KMS-11 (cell line): ENCODE measurements at regions not wholly inside any gene's neighbourhood (a gene's known extent, or its start where the extent isn't known, plus 50 kb on each side); places are given as distances from the start of the nearest gene placed in this dataset.
A peak's percentile ranks its signal among the peaks of the same experiment; 100 is the strongest.
"Not testable (repeated sequence)": the region's sequence is repeated elsewhere in the genome, so short reads cannot be mapped to it uniquely, and the experiment has no call there.

Experiments
- H2AFZ ChIP-seq: fragments of 200-600 bp; sonication (generic); 2 replicates; pipeline ENCODE4 v1.6.1; 2016; ENCODE audit warnings: antibody characterized with exemption, mixed run types, low read depth
- H3K27ac ChIP-seq: fragments of 200-600 bp; sonication (generic); 2 replicates; pipeline ENCODE4 v1.6.1; 2016; ENCODE audit warnings: mild to moderate bottlenecking, mixed run types
- H3K27me3 ChIP-seq: fragments of 200-600 bp; sonication (generic); 2 replicates; pipeline ENCODE4 v1.6.1; 2017; ENCODE audit warnings: mild to moderate bottlenecking, low read depth, mixed run types, moderate library complexity; ENCODE audit not compliant: insufficient read depth
- H3K36me3 ChIP-seq: fragments of 200-600 bp; sonication (generic); 2 replicates; pipeline ENCODE4 v1.6.1; 2017; ENCODE audit warnings: mild to moderate bottlenecking, mixed run types; ENCODE audit not compliant: insufficient read depth
- H3K4me1 ChIP-seq: fragments of 200-600 bp; sonication (generic); 2 replicates; pipeline ENCODE4 v1.6.1; 2016; ENCODE audit warnings: mild to moderate bottlenecking, low read depth, mixed run types; ENCODE audit not compliant: poor library complexity, severe bottlenecking
- H3K4me2 ChIP-seq: fragments of 200-600 bp; sonication (generic); 2 replicates; pipeline ENCODE4 v1.7.0; 2016; ENCODE audit warnings: mild to moderate bottlenecking, mixed run types
- H3K4me3 ChIP-seq: fragments of 200-600 bp; sonication (generic); IDR thresholded peaks from 2 replicates; pipeline ENCODE4 v1.6.1; 2017; ENCODE audit warnings: low read depth, low read length, mixed read lengths; ENCODE audit not compliant: insufficient read depth
- H3K79me2 ChIP-seq: fragments of 200-600 bp; sonication (generic); 2 replicates; pipeline ENCODE4 v1.6.1; 2016; ENCODE audit warnings: low read depth, mixed run types; ENCODE audit not compliant: insufficient read depth
- H3K9ac ChIP-seq: fragments of 200-600 bp; sonication (generic); 2 replicates; pipeline ENCODE4 v1.6.1; 2016; ENCODE audit warnings: mild to moderate bottlenecking, mixed run types
- H4K20me1 ChIP-seq: fragments of 200-600 bp; sonication (generic); 2 replicates; pipeline ENCODE4 v1.6.1; 2016; ENCODE audit warnings: mild to moderate bottlenecking, mixed run types; ENCODE audit not compliant: insufficient read depth
- CTCF ChIP-seq: fragments of 200-600 bp; sonication (generic); conservative IDR thresholded peaks from 2 replicates; pipeline ENCODE4 v1.6.1; 2017; ENCODE audit warnings: low read depth, mild to moderate bottlenecking, antibody characterized with exemption, low read length, moderate library complexity, mixed read lengths

- no peak overlapping the region for H3K4me3 ChIP-seq
- no peaks in the 10 kb centered on the region for H3K79me2 ChIP-seq
- H4K20me1 ChIP-seq, result no peaks in the 10 kb centered on the region
- H3K9ac ChIP-seq, result no peak overlapping the region
- TF ChIP-seq CTCF, result peak; percentile 92
- H3K27ac ChIP-seq, result no peak overlapping the region
- H3K4me2 ChIP-seq, result no peak overlapping the region
- no peaks in the 10 kb centered on the region for H3K36me3 ChIP-seq
- peaks cover 5% of the 10 kb centered on the region for H3K4me1 ChIP-seq
- no peak overlapping the region for H2AFZ ChIP-seq
- no peaks in the 10 kb centered on the region for H3K27me3 ChIP-seq
These were observed 1277.1 kb downstream of the GATA3 start for GRCh38 chr10:9331583-9332008.

GRCh38 chr10:9334270-9334669 is 1279.8 kb downstream of the GATA3 start:
- Histone ChIP-seq H3K36me3 (no peaks in the 10 kb centered on the region), H3K9ac (no peak overlapping the region), H3K4me2 (no peak overlapping the region), H4K20me1 (no peaks in the 10 kb centered on the region), H3K79me2 (no peaks in the 10 kb centered on the region), H3K27ac (no peak overlapping the region), H3K4me3 (no peak overlapping the region), H3K27me3 (no peaks in the 10 kb centered on the region), H3K4me1 (peaks cover 5% of the 10 kb centered on the region), H2AFZ (no peak overlapping the region)
- TF ChIP-seq CTCF, result no peak

GRCh38 chr10:9339716-9340115 is 1285.2 kb downstream of the GATA3 start:
- Histone ChIP-seq H2AFZ (no peak overlapping the region), H4K20me1 (no peaks in the 10 kb centered on the region), H3K27me3 (no peaks in the 10 kb centered on the region)

GRCh38 chr10:9342885-9343570 is 1288.5 kb downstream of the GATA3 start:
- Histone ChIP-seq H3K27me3 (no peaks in the 10 kb centered on the region), H4K20me1 (no peaks in the 10 kb centered on the region), H3K27ac (no peak overlapping the region), H3K4me3 (no peak overlapping the region), H2AFZ (no peak overlapping the region), H3K79me2 (no peaks in the 10 kb centered on the region), H3K9ac (no peak overlapping the region), H3K4me2 (no peak overlapping the region), H3K36me3 (no peaks in the 10 kb centered on the region), H3K4me1 (no peaks in the 10 kb centered on the region)
- TF ChIP-seq CTCF, result peak; percentile 83

More at GRCh38 chr10:9339716-9340115, 1285.2 kb downstream of the GATA3 start:
- TF ChIP-seq CTCF, result no peak
- Histone ChIP-seq H3K4me2 (no peak overlapping the region), H3K4me3 (no peak overlapping the region), H3K79me2 (no peaks in the 10 kb centered on the region), H3K36me3 (no peaks in the 10 kb centered on the region), H3K4me1 (no peaks in the 10 kb centered on the region), H3K9ac (no peak overlapping the region), H3K27ac (no peak overlapping the region)

- not testable (repeated sequence) for H4K20me1 ChIP-seq, H3K79me2 ChIP-seq, H3K4me2 ChIP-seq, H2AFZ ChIP-seq, H3K36me3 ChIP-seq, H3K9ac ChIP-seq, H3K27ac ChIP-seq, H3K4me1 ChIP-seq, H3K4me3 ChIP-seq, H3K27me3 ChIP-seq
These were observed 1293.4 kb downstream of the GATA3 start for GRCh38 chr10:9347933-9348332.
